A549 (cell line): ENCODE measurements at regions not wholly inside any gene's neighbourhood (a gene's known extent, or its start where the extent isn't known, plus 50 kb on each side); places are given as distances from the start of the nearest gene placed in this dataset.

Experiments
- ATAC-seq, 2 experiments: fragments of 200-7000 bp in 1 of 2; fragments of >200 bp in 1 of 2; cut with Nextera tagmentation in 1 of 2; cut with Tn5 transposase in 1 of 2; 3 replicates each; pipeline versions ENCODE4 v1.8.0 to v1.9.1; 2018 to 2020; ENCODE audit warnings: mild to moderate bottlenecking in 1 of 2, moderate library complexity in 1 of 2
- CTCF ChIA-PET: fragments of 300-600 bp; sonication (Branson Sonifier 250); formaldehyde crosslinking; extraction: SDS; loops from one replicate; lab custom pipeline; 2021; ENCODE audit warnings: antibody characterized with exemption, inconsistent platforms; lab: Yijun Ruan, JAX
- POLR2A ChIA-PET: fragments of 350-600 bp; formaldehyde crosslinking; extraction: SDS; loops from one replicate; lab custom pipeline; 2021; ENCODE audit warnings: antibody characterized with exemption, inconsistent platforms; lab: Yijun Ruan, JAX
- DNase-seq, 2 experiments: peaks; one replicate each; pipeline versions ENCODE4 v3.0.0 to v3.0.0-alpha.2; 2011 to 2016; ENCODE audit warnings: low read depth in 1 of 2, low spot score in 1 of 2
- FAIRE-seq: peaks from 2 replicates; lab custom pipeline; 2011; peaks lifted over from hg19 to GRCh38; lab: Jason Lieb, UNC
- H3K27ac ChIP-seq, 2 experiments: fragments of >200 bp; sonication (Bioruptor Twin); formaldehyde crosslinking; 3 replicates each; pipeline ENCODE4 v1.5.1; 2016 to 2017
- H3K4me1 ChIP-seq: fragments of >200 bp; sonication (Bioruptor Twin); formaldehyde crosslinking; 3 replicates; pipeline ENCODE4 v1.6.1; 2016
- H3K4me2 ChIP-seq: fragments of >200 bp; sonication (Bioruptor Twin); formaldehyde crosslinking; 3 replicates; pipeline ENCODE4 v1.6.1; 2016
- H3K4me3 ChIP-seq: fragments of >200 bp; sonication (Bioruptor Twin); formaldehyde crosslinking; 3 replicates; pipeline ENCODE4 v1.5.1; 2016
- H3K9me3 ChIP-seq: fragments of >200 bp; sonication (Bioruptor Twin); formaldehyde crosslinking; 3 replicates; pipeline ENCODE4 v1.6.1; 2016
- CBX8 ChIP-seq: fragments of 200-600 bp; sonication (generic); IDR thresholded peaks from 2 replicates; pipeline ENCODE4 v1.6.1; 2016
- CEBPB ChIP-seq, 2 experiments: fragments of >200 bp in 1 of 2; sonication (Bioruptor Twin) in 1 of 2; formaldehyde crosslinking in 1 of 2; IDR thresholded peaks; 2 replicates each; pipeline ENCODE4 v1.6.1; 2012 to 2016
- CHD2 ChIP-seq: fragments of 150-350 bp; IDR thresholded peaks from 2 replicates; pipeline ENCODE4 v1.6.1; 2014; ENCODE audit warnings: low read length; ENCODE audit not compliant: partially characterized antibody
- CTCF ChIP-seq: fragments of >200 bp; sonication (Bioruptor Twin); formaldehyde crosslinking; IDR thresholded peaks from 3 replicates; pipeline ENCODE4 v1.5.1; 2016
- FOSB ChIP-seq: fragments of 250-450 bp; sonication (Bioruptor Pico); IDR thresholded peaks from 2 replicates; pipeline ENCODE4 v1.5.0; 2020; ENCODE audit warnings: mild to moderate bottlenecking, moderate library complexity
- HEYL ChIP-seq: fragments of 250-450 bp; sonication (Bioruptor Pico); IDR thresholded peaks from 2 replicates; pipeline ENCODE4 v1.8.0; 2021; ENCODE audit warnings: mild to moderate bottlenecking, moderate library complexity
- HOXA7 ChIP-seq: fragments of 250-450 bp; sonication (Bioruptor Pico); IDR thresholded peaks from 2 replicates; pipeline ENCODE4 v1.5.0; 2020; ENCODE audit warnings: mild to moderate bottlenecking, moderate library complexity
- HOXB13 ChIP-seq: fragments of 250-450 bp; sonication (Bioruptor Pico); IDR thresholded peaks from 2 replicates; pipeline ENCODE4 v1.5.0; 2020; ENCODE audit warnings: low read depth, mild to moderate bottlenecking, moderate library complexity
- JUNB ChIP-seq: fragments of >200 bp; sonication (Bioruptor Twin); formaldehyde crosslinking; IDR thresholded peaks from 2 replicates; pipeline ENCODE4 v1.6.1; 2016
- PHF8 ChIP-seq: fragments of 200-600 bp; sonication (generic); IDR thresholded peaks from 2 replicates; pipeline ENCODE4 v1.6.1; 2016; ENCODE audit warnings: low read depth, mild to moderate bottlenecking, antibody characterized with exemption, moderate library complexity, borderline replicate concordance
- RAD21 ChIP-seq, 2 experiments: fragments of >200 bp in 1 of 2; sonication (Bioruptor Twin) in 1 of 2; formaldehyde crosslinking in 1 of 2; IDR thresholded peaks in 1 of 2; conservative IDR thresholded peaks in 1 of 2; 2 replicates in 1 of 2; 3 replicates in 1 of 2; pipeline ENCODE4 v1.6.1; 2012 to 2018; ENCODE audit warnings: inconsistent platforms in 1 of 2
- RARB ChIP-seq: fragments of 250-450 bp; sonication (Bioruptor Pico); IDR thresholded peaks from 2 replicates; pipeline ENCODE4 v1.8.0; 2021; ENCODE audit warnings: mild to moderate bottlenecking, moderate library complexity
- RCOR1 ChIP-seq: fragments of 150-350 bp; IDR thresholded peaks from 2 replicates; pipeline ENCODE4 v1.6.1; 2014; ENCODE audit warnings: antibody characterized with exemption, low read length, low read depth
- SMC3 ChIP-seq: fragments of >200 bp; sonication (Bioruptor Twin); formaldehyde crosslinking; IDR thresholded peaks from 3 replicates; pipeline ENCODE4 v1.6.1; 2018; ENCODE audit warnings: inconsistent platforms
- SREBF2 ChIP-seq: fragments of 450-650 bp; IDR thresholded peaks from 2 replicates; pipeline ENCODE4 v1.6.1; 2014; ENCODE audit warnings: mild to moderate bottlenecking, moderate library complexity
- TFCP2L1 ChIP-seq: fragments of 250-450 bp; sonication (Bioruptor Pico); IDR thresholded peaks from 2 replicates; pipeline ENCODE4 v1.5.0; 2021; ENCODE audit warnings: mild to moderate bottlenecking
- TP53 ChIP-seq: fragments of 250-450 bp; sonication (Bioruptor Pico); IDR thresholded peaks from 2 replicates; pipeline ENCODE4 v1.5.0; 2021; ENCODE audit warnings: mild to moderate bottlenecking, moderate library complexity
- ZC3H11A ChIP-seq: fragments of 450-650 bp; IDR thresholded peaks from 2 replicates; pipeline ENCODE4 v1.6.1; 2014; ENCODE audit warnings: antibody characterized with exemption, mild to moderate bottlenecking
- ZFP36 ChIP-seq: fragments of 450-650 bp; IDR thresholded peaks from 2 replicates; pipeline ENCODE4 v1.6.1; 2014; ENCODE audit warnings: borderline replicate concordance; ENCODE audit not compliant: partially characterized antibody
- WGBS: methylation state at CpG from one replicate; pipeline ENCODE4 v1.1.6; 2017; ENCODE audit errors: missing lambda C conversion rate; 5-methylcytosine and 5-hydroxymethylcytosine counted together
- TF ChIP-seq, protein P1 (sequence below): fragments of 250-450 bp; sonication (Bioruptor Pico); IDR thresholded peaks from 2 replicates; pipeline ENCODE4 v1.5.0; 2021; ENCODE audit warnings: mild to moderate bottlenecking, moderate library complexity, borderline replicate concordance
- TF ChIP-seq, protein P2 (sequence below): fragments of 250-450 bp; sonication (Bioruptor Pico); IDR thresholded peaks from 2 replicates; pipeline ENCODE4 v1.5.0; 2020; ENCODE audit warnings: low read depth, mild to moderate bottlenecking, moderate library complexity
- TF ChIP-seq, protein P3 (sequence below): fragments of 450-650 bp; IDR thresholded peaks from 2 replicates; pipeline ENCODE4 v1.6.1; 2014; ENCODE audit warnings: antibody characterized with exemption

DNA sequence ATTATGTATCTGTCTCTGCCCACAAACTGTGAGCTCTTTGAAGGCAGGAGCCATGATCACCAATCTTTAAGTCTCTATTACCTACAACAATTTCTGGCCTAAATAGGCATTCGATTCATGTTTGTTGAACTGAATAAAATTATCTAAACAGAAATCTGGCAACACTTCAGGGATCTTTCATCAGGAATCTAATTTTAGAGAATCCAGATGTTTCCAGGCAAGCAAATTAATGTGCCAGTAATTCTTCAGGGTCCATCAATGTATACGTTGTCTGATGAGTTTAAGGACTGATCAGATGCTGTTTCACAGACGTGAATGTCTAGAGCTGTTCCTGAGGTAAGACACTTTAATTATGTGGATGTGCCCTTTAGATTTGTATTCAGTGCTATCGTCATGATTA, 524.4 kb downstream of the PTPRC start:
- ATAC-seq (no peak), FAIRE-seq (peak; percentile 32), DNase-seq (no peak)
- H3K4me1 ChIP-seq, result no peaks in the 10 kb centered on the region
- TF ChIP-seq SREBF2 (no peak), HOXA7 (no peak)
- no peak overlapping the region for H3K4me2 ChIP-seq
- no peak overlapping the region for H3K27ac ChIP-seq
- H3K4me3 ChIP-seq, result no peak overlapping the region
- H3K9me3 ChIP-seq, result no peaks in the 10 kb centered on the region
- 27% methylated on average over 4 of the region's 4 CpGs for WGBS
- ChIA-PET POLR2A (no interaction called here), CTCF (no interaction called here)

GRCh38 chr1:199163670-199164069, 524.8 kb downstream of the PTPRC start:
- H3K4me2 ChIP-seq, result no peak overlapping the region
- peak; percentile 68 for FAIRE-seq
- 4% methylated on average over 1 of the region's 1 CpG for WGBS
- no peak for DNase-seq
- ChIA-PET CTCF (no interaction called here), POLR2A (no interaction called here)
- H3K9me3 ChIP-seq, result no peaks in the 10 kb centered on the region
- no peak overlapping the region for H3K27ac ChIP-seq
- H3K4me3 ChIP-seq, result no peak overlapping the region
- TF ChIP-seq CBX8, result no peak
- no peak for TF ChIP-seq HEYL (CRISPR knock-in tag)
- TF ChIP-seq RAD21 (conservative IDR thresholded peaks at IDR 0.05 in 1 of 2, IDR thresholded peaks at IDR 0.05 in 1 of 2), result no peak
- no peak for TF ChIP-seq ZC3H11A
- TF ChIP-seq, protein P1, sequence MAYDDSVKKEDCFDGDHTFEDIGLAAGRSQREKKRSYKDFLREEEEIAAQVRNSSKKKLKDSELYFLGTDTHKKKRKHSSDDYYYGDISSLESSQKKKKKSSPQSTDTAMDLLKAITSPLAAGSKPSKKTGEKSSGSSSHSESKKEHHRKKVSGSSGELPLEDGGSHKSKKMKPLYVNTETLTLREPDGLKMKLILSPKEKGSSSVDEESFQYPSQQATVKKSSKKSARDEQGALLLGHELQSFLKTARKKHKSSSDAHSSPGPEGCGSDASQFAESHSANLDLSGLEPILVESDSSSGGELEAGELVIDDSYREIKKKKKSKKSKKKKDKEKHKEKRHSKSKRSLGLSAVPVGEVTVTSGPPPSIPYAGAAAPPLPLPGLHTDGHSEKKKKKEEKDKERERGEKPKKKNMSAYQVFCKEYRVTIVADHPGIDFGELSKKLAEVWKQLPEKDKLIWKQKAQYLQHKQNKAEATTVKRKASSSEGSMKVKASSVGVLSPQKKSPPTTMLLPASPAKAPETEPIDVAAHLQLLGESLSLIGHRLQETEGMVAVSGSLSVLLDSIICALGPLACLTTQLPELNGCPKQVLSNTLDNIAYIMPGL (CRISPR knock-in tag), result no peak
- no peak for TF ChIP-seq HOXB13 (CRISPR knock-in tag)
- no peak for TF ChIP-seq PHF8
- no peak for TF ChIP-seq SREBF2
- no peak for TF ChIP-seq CTCF
- TF ChIP-seq, all 56 proteins: peak for 0
- ATAC-seq, result no peak
- no peaks in the 10 kb centered on the region for H3K4me1 ChIP-seq

DNA sequence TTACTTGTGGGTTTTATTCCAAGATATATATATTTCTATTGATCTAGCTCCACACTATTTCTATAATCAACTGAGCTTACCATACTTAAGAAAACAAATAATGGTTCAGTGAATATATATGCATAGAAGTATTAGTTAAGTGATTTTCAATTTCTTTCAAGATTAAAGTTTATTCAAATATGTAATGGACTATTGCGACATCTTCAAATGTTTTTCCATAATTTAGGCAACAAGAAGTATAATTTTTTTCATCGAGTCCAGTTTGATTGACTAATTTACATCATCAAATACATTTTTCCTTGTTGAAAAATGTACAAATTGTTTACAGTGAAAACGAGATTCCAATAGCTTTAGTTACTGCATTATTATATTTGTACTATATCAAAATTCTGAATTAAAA, 528.6 kb downstream of the PTPRC start:
- CTCF ChIA-PET, result no interaction called here
- POLR2A ChIA-PET, result no interaction called here
- ATAC-seq (no peak), DNase-seq (no peak), FAIRE-seq (no peak)
- no peaks in the 10 kb centered on the region for H3K9me3 ChIP-seq
- no peak overlapping the region for H3K27ac ChIP-seq
- no peaks in the 10 kb centered on the region for H3K4me1 ChIP-seq
- 18% methylated on average over 3 of the region's 3 CpGs for WGBS
- no peak overlapping the region for H3K4me3 ChIP-seq
- TF ChIP-seq, protein P2, sequence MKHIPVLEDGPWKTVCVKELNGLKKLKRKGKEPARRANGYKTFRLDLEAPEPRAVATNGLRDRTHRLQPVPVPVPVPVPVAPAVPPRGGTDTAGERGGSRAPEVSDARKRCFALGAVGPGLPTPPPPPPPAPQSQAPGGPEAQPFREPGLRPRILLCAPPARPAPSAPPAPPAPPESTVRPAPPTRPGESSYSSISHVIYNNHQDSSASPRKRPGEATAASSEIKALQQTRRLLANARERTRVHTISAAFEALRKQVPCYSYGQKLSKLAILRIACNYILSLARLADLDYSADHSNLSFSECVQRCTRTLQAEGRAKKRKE, result no peak
- TF ChIP-seq FOSB, result no peak
- no peak for TF ChIP-seq ZFP36
- TF ChIP-seq, protein P3, sequence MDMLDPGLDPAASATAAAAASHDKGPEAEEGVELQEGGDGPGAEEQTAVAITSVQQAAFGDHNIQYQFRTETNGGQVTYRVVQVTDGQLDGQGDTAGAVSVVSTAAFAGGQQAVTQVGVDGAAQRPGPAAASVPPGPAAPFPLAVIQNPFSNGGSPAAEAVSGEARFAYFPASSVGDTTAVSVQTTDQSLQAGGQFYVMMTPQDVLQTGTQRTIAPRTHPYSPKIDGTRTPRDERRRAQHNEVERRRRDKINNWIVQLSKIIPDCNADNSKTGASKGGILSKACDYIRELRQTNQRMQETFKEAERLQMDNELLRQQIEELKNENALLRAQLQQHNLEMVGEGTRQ, result no peak
- no peak for TF ChIP-seq TFCP2L1 (CRISPR knock-in tag)
- TF ChIP-seq RARB (CRISPR knock-in tag), result no peak
- no peak for TF ChIP-seq RAD21 (conservative IDR thresholded peaks at IDR 0.05 in 1 of 2, IDR thresholded peaks at IDR 0.05 in 1 of 2)
- TF ChIP-seq, protein P1 (CRISPR knock-in tag), result no peak
- TF ChIP-seq RCOR1, result no peak
- no peak for TF ChIP-seq SMC3
- TF ChIP-seq CEBPB (IDR thresholded peaks at IDR 0.05), result no peak
- no peak for TF ChIP-seq JUNB
- TF ChIP-seq CHD2, result no peak
- no peak for TF ChIP-seq TP53 (CRISPR knock-in tag)
- H3K4me2 ChIP-seq, result no peak overlapping the region
